ENCODE measurements at regions not wholly inside any gene's neighbourhood (a gene's known extent, or its start where the extent isn't known, plus 50 kb on each side); places are given as distances from the start of the nearest gene placed in this dataset.
"Not testable (repeated sequence)": the region's sequence is repeated elsewhere in the genome, so short reads cannot be mapped to it uniquely, and the experiment has no call there.

- Histone ChIP-seq H3K27me3 (ENCODE audit: control insufficient read depth, insufficient read depth, low read length) (no peaks in the 10 kb centered on the region), H3K4me3 (ENCODE audit: low read depth, low read length) (no peak overlapping the region), H3K36me3 (ENCODE audit: control insufficient read depth, insufficient read depth, low read length) (no peaks in the 10 kb centered on the region)
- no peak for TF ChIP-seq CTCF (IDR thresholded peaks at IDR 0.05; ENCODE audit: insufficient read depth, low read depth, low read length)
- POLR2A ChIA-PET = no interaction called here
- DNase-seq (ENCODE audit: low read depth) = no peak
- CTCF ChIA-PET = no interaction called here
Observed at GRCh38 chr10:57333880-57334279, 933.8 kb downstream of the IPMK start.

GRCh38 chr10:57321400-57321854, 946.3 kb downstream of the IPMK start:
- CTCF ChIA-PET; POLR2A ChIA-PET; DNase-seq (ENCODE audit: low read depth); H3K36me3 ChIP-seq (ENCODE audit: control insufficient read depth, insufficient read depth, low read length); H3K27me3 ChIP-seq (ENCODE audit: control insufficient read depth, insufficient read depth, low read length); H3K4me3 ChIP-seq (ENCODE audit: low read depth, low read length): not testable (repeated sequence)

GRCh38 chr10:57320416-57320815, 947.3 kb downstream of the IPMK start:
- no peaks in the 10 kb centered on the region for H3K27me3 ChIP-seq (ENCODE audit: control insufficient read depth, insufficient read depth, low read length)
- no peak overlapping the region for H3K4me3 ChIP-seq (ENCODE audit: low read depth, low read length)
- no peak for TF ChIP-seq CTCF (IDR thresholded peaks at IDR 0.05; ENCODE audit: insufficient read depth, low read depth, low read length)
- no peak for DNase-seq (ENCODE audit: low read depth)
- H3K36me3 ChIP-seq (ENCODE audit: control insufficient read depth, insufficient read depth, low read length) = no peaks in the 10 kb centered on the region
- ChIA-PET POLR2A (no interaction called here), CTCF (no interaction called here)

GRCh38 chr10:57314046-57314445, 953.0 kb upstream of the ZWINT start:
- no peak overlapping the region for H3K4me3 ChIP-seq (ENCODE audit: low read depth, low read length)
- CTCF ChIA-PET = no interaction called here
- no peaks in the 10 kb centered on the region for H3K27me3 ChIP-seq (ENCODE audit: control insufficient read depth, insufficient read depth, low read length)
- no peak for TF ChIP-seq CTCF (IDR thresholded peaks at IDR 0.05; ENCODE audit: insufficient read depth, low read depth, low read length)
- POLR2A ChIA-PET = no interaction called here
- no peak for DNase-seq (ENCODE audit: low read depth)
- H3K36me3 ChIP-seq (ENCODE audit: control insufficient read depth, insufficient read depth, low read length) = no peaks in the 10 kb centered on the region

GRCh38 chr10:57303566-57303965, 942.5 kb upstream of the ZWINT start:
- no peak for DNase-seq (ENCODE audit: low read depth)
- Histone ChIP-seq H3K27me3 (ENCODE audit: control insufficient read depth, insufficient read depth, low read length) (no peaks in the 10 kb centered on the region), H3K36me3 (ENCODE audit: control insufficient read depth, insufficient read depth, low read length) (no peaks in the 10 kb centered on the region), H3K4me3 (ENCODE audit: low read depth, low read length) (no peak overlapping the region)
- POLR2A ChIA-PET = no interaction called here
- CTCF ChIA-PET = no interaction called here
- no peak for TF ChIP-seq CTCF (IDR thresholded peaks at IDR 0.05; ENCODE audit: insufficient read depth, low read depth, low read length)

GRCh38 chr10:57300718-57301117, 939.7 kb upstream of the ZWINT start:
- no peaks in the 10 kb centered on the region for H3K27me3 ChIP-seq (ENCODE audit: control insufficient read depth, insufficient read depth, low read length)
- ChIA-PET POLR2A (no interaction called here), CTCF (interaction anchor here (0.6 kb wide), 1 partner anchor 764 kb away, joined by 3 read pairs; no protein-coding TSS in a partner anchor)
- TF ChIP-seq CTCF (IDR thresholded peaks at IDR 0.05; ENCODE audit: insufficient read depth, low read depth, low read length) = no peak
- no peak overlapping the region for H3K4me3 ChIP-seq (ENCODE audit: low read depth, low read length)
- H3K36me3 ChIP-seq (ENCODE audit: control insufficient read depth, insufficient read depth, low read length) = no peaks in the 10 kb centered on the region
- DNase-seq (ENCODE audit: low read depth) = no peak
